ENCODE measurements at regions not wholly inside any gene's neighbourhood (a gene's known extent, or its start where the extent isn't known, plus 50 kb on each side); places are given as distances from the start of the nearest gene placed in this dataset.

DNA sequence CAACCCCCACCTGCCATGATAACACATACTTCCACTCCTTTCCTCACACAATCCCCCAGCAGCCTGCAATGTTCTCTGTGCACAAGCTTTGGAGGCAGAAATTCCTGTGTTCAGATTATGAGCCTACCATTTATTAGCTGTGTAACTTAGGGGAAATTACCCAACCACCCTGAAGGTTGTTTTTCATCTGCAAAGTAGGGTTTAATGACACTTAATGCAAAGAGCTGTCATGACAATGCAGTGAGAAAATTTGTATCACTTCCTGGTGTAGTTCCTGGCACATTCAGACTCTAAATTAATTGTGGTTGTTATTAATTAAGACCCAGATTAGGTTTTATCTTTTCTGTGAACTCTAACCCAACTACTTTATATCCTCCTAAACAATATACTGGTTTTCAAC is 122.4 kb upstream of the DYRK2 start:
- TF ChIP-seq POLR2A (IDR thresholded peaks at IDR 0.05; ENCODE audit: borderline replicate concordance, extremely low read depth, insufficient read depth, insufficient read length), result no peak
- TF ChIP-seq SP1 (IDR thresholded peaks at IDR 0.05; ENCODE audit: low read depth), result no peak
- TF ChIP-seq CEBPB (IDR thresholded peaks at IDR 0.05; ENCODE audit: low read depth), result no peak
- TF ChIP-seq FOSL1 (IDR thresholded peaks at IDR 0.05; ENCODE audit: low read depth), result no peak
- TF ChIP-seq CBX3 (IDR thresholded peaks at IDR 0.05; ENCODE audit: low read depth), result no peak
- TF ChIP-seq RAD21 (IDR thresholded peaks at IDR 0.05; ENCODE audit: low read depth), result no peak
- TF ChIP-seq ATF3 (IDR thresholded peaks at IDR 0.05), result no peak
- TF ChIP-seq ZFX (IDR thresholded peaks at IDR 0.05), result no peak
- H3K27ac ChIP-seq (ENCODE audit: low read depth, low read length), result no peak overlapping the region
- no peak overlapping the region for H3K9ac ChIP-seq (ENCODE audit: low read length)
- CTCF ChIA-PET, result no interaction called here
- no TSS peak for BruUV-seq (replicated peaks)
- no peak overlapping the region for H2AFZ ChIP-seq (ENCODE audit: low read depth, low read length, poor library complexity, severe bottlenecking)
- H3K36me3 ChIP-seq (ENCODE audit: control insufficient read depth in 1 of 2, insufficient read depth in 2 of 2, low read length in 2 of 2), result no peaks in the 10 kb centered on the region
- no peaks in the 10 kb centered on the region for H3K9me3 ChIP-seq (ENCODE audit: control insufficient read depth in 1 of 2, insufficient read depth in 1 of 2, low read depth in 1 of 2, low read length in 2 of 2)
- no peaks in the 10 kb centered on the region for H3K27me3 ChIP-seq (ENCODE audit: insufficient read depth, low read length)
- intact Hi-C loops (cut with micrococcal nuclease), result no loop called here
- H3K4me1 ChIP-seq (ENCODE audit: control insufficient read depth in 1 of 2, insufficient read depth in 2 of 2, low read length in 2 of 2), result no peaks in the 10 kb centered on the region
- no peak for ATAC-seq
- no peaks in the 10 kb centered on the region for H4K20me1 ChIP-seq (ENCODE audit: insufficient read depth)
- RAD21 ChIA-PET (ENCODE audit: low non-redundant PET in 1 of 2, low total read pairs in 2 of 2, uncharacterized antibody in 2 of 2, unreplicated experiment in 2 of 2), result no interaction called here
- H3K4me3 ChIP-seq (replicated peaks in 1 of 2; ENCODE audit: low read depth in 1 of 2, low read length in 2 of 2), result no peak overlapping the region
- no peak overlapping the region for H3K4me2 ChIP-seq (ENCODE audit: low read length)
- no peak for DNase-seq (ENCODE audit: low read depth, low spot score)
- no peaks in the 10 kb centered on the region for H3K9me2 ChIP-seq (ENCODE audit: insufficient read depth)
- no peaks in the 10 kb centered on the region for H3K79me2 ChIP-seq (ENCODE audit: insufficient read depth, low read length)
- POLR2A ChIA-PET, result no interaction called here

DNA sequence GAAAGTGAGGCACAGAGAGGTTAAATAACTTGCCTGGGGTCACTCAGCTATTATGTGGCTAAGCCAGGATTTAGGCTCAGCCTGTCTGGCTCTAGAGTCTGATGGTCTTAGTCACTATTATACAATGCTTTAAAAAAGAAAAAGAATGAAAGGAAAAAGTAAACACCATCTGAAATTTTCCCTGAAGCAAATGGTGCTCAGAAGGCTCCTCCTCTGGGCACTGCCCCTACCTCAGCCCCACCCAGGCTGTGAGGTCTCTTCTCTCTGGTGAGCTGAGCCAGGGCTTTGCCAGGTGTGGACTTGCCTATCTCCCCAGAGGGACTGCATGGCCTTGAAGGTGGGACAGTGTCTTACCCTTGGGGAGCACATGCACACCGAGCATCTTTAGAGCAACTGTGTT is 117.5 kb upstream of the DYRK2 start:
- no peaks in the 10 kb centered on the region for H3K9me2 ChIP-seq (ENCODE audit: insufficient read depth)
- H3K9me3 ChIP-seq (ENCODE audit: control insufficient read depth in 1 of 2, insufficient read depth in 1 of 2, low read depth in 1 of 2, low read length in 2 of 2), result no peaks in the 10 kb centered on the region
- no peaks in the 10 kb centered on the region for H4K20me1 ChIP-seq (ENCODE audit: insufficient read depth)
- H3K27me3 ChIP-seq (ENCODE audit: insufficient read depth, low read length), result no peaks in the 10 kb centered on the region
- intact Hi-C loops (cut with micrococcal nuclease), result no loop called here
- RAD21 ChIA-PET (ENCODE audit: low non-redundant PET in 1 of 2, low total read pairs in 2 of 2, uncharacterized antibody in 2 of 2, unreplicated experiment in 2 of 2), result no interaction called here
- no peak overlapping the region for H3K4me3 ChIP-seq (replicated peaks in 1 of 2; ENCODE audit: low read depth in 1 of 2, low read length in 2 of 2)
- H3K4me1 ChIP-seq (ENCODE audit: control insufficient read depth in 1 of 2, insufficient read depth in 2 of 2, low read length in 2 of 2), result peaks cover 0 to 9% of the 10 kb centered on the region in 2 experiments; a peak in 1 of 4 replicates
- TF ChIP-seq ELF1 (IDR thresholded peaks at IDR 0.05; ENCODE audit: borderline replicate concordance, low read depth) (no peak), ZNF274 (IDR thresholded peaks at IDR 0.05; ENCODE audit: low read depth, low read length) (no peak), EGR1 (IDR thresholded peaks at IDR 0.05; ENCODE audit: low read depth) (no peak), ZBTB33 (IDR thresholded peaks at IDR 0.05; ENCODE audit: extremely low read depth, insufficient replicate concordance, low read length) (no peak), EZH2phosphoT487 (IDR thresholded peaks at IDR 0.05; ENCODE audit: borderline replicate concordance) (no peak), FOSL1 (IDR thresholded peaks at IDR 0.05; ENCODE audit: low read depth) (no peak), TCF7L2 (IDR thresholded peaks at IDR 0.05; ENCODE audit: borderline replicate concordance, extremely low read depth, insufficient read depth, insufficient read length) (no peak), POLR2AphosphoS5 (IDR thresholded peaks at IDR 0.05; ENCODE audit: low read depth, low read length) (no peak), POLR2A (IDR thresholded peaks at IDR 0.05; ENCODE audit: borderline replicate concordance, extremely low read depth, insufficient read depth, insufficient read length) (no peak), SIN3A (IDR thresholded peaks at IDR 0.05; ENCODE audit: low read depth) (no peak), EZH2 (IDR thresholded peaks at IDR 0.05) (no peak), CEBPB (IDR thresholded peaks at IDR 0.05; ENCODE audit: low read depth) (no peak), ZFX (IDR thresholded peaks at IDR 0.05) (no peak), RAD21 (IDR thresholded peaks at IDR 0.05; ENCODE audit: low read depth) (no peak), CBX3 (IDR thresholded peaks at IDR 0.05; ENCODE audit: low read depth) (no peak), SRF (IDR thresholded peaks at IDR 0.05; ENCODE audit: low read depth) (no peak)
- TF ChIP-seq, protein P1, sequence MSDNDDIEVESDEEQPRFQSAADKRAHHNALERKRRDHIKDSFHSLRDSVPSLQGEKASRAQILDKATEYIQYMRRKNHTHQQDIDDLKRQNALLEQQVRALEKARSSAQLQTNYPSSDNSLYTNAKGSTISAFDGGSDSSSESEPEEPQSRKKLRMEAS (IDR thresholded peaks at IDR 0.05), result no peak
- no peaks in the 10 kb centered on the region for H3K36me3 ChIP-seq (ENCODE audit: control insufficient read depth in 1 of 2, insufficient read depth in 2 of 2, low read length in 2 of 2)
- CTCF ChIA-PET, result no interaction called here
- H2AFZ ChIP-seq (ENCODE audit: low read depth, low read length, poor library complexity, severe bottlenecking), result no peak overlapping the region
- DNase-seq (ENCODE audit: low read depth, low spot score), result no peak
- ATAC-seq, result no peak
- H3K79me2 ChIP-seq (ENCODE audit: insufficient read depth, low read length), result no peaks in the 10 kb centered on the region
- POLR2A ChIA-PET, result no interaction called here
- no peak overlapping the region for H3K9ac ChIP-seq (ENCODE audit: low read length)
- H3K27ac ChIP-seq (ENCODE audit: low read depth, low read length), result no peak overlapping the region
- BruUV-seq (replicated peaks), result no TSS peak
- no peak overlapping the region for H3K4me2 ChIP-seq (ENCODE audit: low read length)
